ENCODE measurements at regions not wholly inside any gene's neighbourhood (a gene's known extent, or its start where the extent isn't known, plus 50 kb on each side); places are given as distances from the start of the nearest gene placed in this dataset.

DNA sequence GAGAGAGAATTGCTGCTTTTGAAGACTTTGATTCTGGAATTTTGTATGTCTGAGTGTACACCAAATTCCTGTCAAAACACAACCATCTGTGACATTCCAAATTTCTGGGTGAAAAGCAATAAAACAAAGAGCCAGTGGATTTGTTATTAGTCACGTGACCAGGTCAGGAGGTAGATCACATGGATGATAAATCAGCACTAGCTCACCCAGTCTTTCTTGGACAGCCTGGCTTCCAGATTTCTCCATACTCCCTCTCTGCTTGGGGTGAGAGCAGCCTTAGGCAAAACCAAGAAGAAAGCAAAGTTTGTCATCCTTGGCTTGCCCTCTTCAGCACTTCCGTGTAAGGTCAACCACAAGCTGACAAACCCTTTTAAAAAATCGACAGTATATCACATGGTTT lies 194.2 kb downstream of the CLCN4 start:
- WGBS, result 50% methylated on average over 3 of the region's 3 CpGs
- H3K36me3 ChIP-seq, result no peaks in the 10 kb centered on the region
- no peaks in the 10 kb centered on the region for H3K4me1 ChIP-seq (replicated peaks)
- no peak for DNase-seq (ENCODE audit: low spot score)
- no peak overlapping the region for H3K27ac ChIP-seq
- no peaks in the 10 kb centered on the region for H3K27me3 ChIP-seq (replicated peaks; ENCODE audit: insufficient read depth)
- H3K4me3 ChIP-seq, result no peak overlapping the region
- H3K9me3 ChIP-seq, result no peaks in the 10 kb centered on the region
- TF ChIP-seq POLR2A (IDR thresholded peaks at IDR 0.05), result no peak
- TF ChIP-seq CTCF (IDR thresholded peaks at IDR 0.05), result no peak
- TF ChIP-seq POLR2AphosphoS5 (IDR thresholded peaks at IDR 0.05), result no peak
- intact Hi-C loops (cut with DNase I), result no loop called here

GRCh38 chrX:10352536-10352935 lies 195.8 kb downstream of the CLCN4 start:
- Histone ChIP-seq H3K27me3 (replicated peaks; ENCODE audit: insufficient read depth) (no peaks in the 10 kb centered on the region), H3K9me3 (no peaks in the 10 kb centered on the region), H3K36me3 (no peaks in the 10 kb centered on the region), H3K27ac (no peak overlapping the region), H3K4me1 (replicated peaks) (no peaks in the 10 kb centered on the region), H3K4me3 (no peak overlapping the region)
- 87% methylated on average over 1 of the region's 1 CpG for whole genome bisulfite sequencing
- no peak for DNase-seq (ENCODE audit: low spot score)
- intact Hi-C loops (cut with DNase I), result no loop called here
- TF ChIP-seq POLR2AphosphoS5 (IDR thresholded peaks at IDR 0.05), result no peak
- TF ChIP-seq CTCF (IDR thresholded peaks at IDR 0.05), result no peak
- TF ChIP-seq POLR2A (IDR thresholded peaks at IDR 0.05), result no peak

DNA sequence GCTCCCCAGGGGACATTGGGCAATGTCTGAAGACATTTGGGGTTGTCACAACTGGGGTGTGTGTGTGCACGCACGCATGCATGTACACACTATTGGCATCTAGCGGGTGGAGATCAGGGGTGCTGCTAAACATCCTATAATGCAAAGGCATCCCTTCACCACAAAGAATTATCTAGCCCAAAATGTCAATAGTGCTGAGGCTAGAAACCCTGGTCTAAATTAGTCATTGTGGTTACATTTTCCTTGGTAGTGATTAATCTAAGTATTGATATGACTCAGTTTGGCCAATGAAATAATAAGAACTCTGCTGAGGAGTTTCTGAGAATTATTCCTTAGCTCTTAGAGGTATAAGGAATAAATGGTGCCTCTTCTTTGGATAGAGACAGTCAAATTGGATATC lies 200.2 kb downstream of the CLCN4 start:
- H3K27ac ChIP-seq, result no peak overlapping the region
- H3K4me3 ChIP-seq, result no peak overlapping the region
- TF ChIP-seq CTCF (IDR thresholded peaks at IDR 0.05) (no peak), POLR2AphosphoS5 (IDR thresholded peaks at IDR 0.05) (no peak), POLR2A (IDR thresholded peaks at IDR 0.05) (no peak)
- no peaks in the 10 kb centered on the region for H3K27me3 ChIP-seq (replicated peaks; ENCODE audit: insufficient read depth)
- H3K36me3 ChIP-seq, result no peaks in the 10 kb centered on the region
- intact Hi-C loops (cut with DNase I), result no loop called here
- H3K9me3 ChIP-seq, result no peaks in the 10 kb centered on the region
- 95% methylated on average over 3 of the region's 3 CpGs for WGBS
- no peaks in the 10 kb centered on the region for H3K4me1 ChIP-seq (replicated peaks)
- DNase-seq (ENCODE audit: low spot score), result no peak

DNA sequence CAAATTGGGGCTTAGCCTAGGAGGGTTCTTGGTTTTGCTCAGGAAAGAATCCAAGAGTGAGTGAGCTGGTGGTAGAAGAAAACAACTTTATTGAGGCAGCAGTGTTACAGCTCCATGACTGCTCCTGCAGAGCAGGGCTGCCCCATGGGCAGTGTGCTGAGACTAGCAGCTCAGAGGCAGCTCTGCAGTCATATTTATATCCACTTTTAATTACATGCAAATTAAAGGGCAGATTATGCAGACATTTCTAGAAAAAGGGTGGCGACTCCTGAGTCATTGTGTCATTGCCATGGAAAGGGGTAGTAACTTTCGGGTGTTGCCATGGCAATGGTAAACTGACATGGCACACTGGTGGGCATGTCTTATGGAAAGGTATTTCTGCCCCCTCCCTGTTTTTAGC lies 202.2 kb downstream of the CLCN4 start:
- Histone ChIP-seq H3K4me1 (replicated peaks) (no peaks in the 10 kb centered on the region), H3K27me3 (replicated peaks; ENCODE audit: insufficient read depth) (no peaks in the 10 kb centered on the region), H3K36me3 (no peaks in the 10 kb centered on the region), H3K9me3 (no peaks in the 10 kb centered on the region), H3K4me3 (no peak overlapping the region), H3K27ac (no peak overlapping the region)
- TF ChIP-seq POLR2A (IDR thresholded peaks at IDR 0.05) (no peak), POLR2AphosphoS5 (IDR thresholded peaks at IDR 0.05) (no peak), CTCF (IDR thresholded peaks at IDR 0.05) (no peak)
- intact Hi-C loops (cut with DNase I), result no loop called here
- 100% methylated on average over 2 of the region's 2 CpGs for WGBS
- no peak for DNase-seq (ENCODE audit: low spot score)

GRCh38 chrX:10360116-10360515 lies 203.3 kb downstream of the CLCN4 start:
- Histone ChIP-seq H3K36me3 (no peaks in the 10 kb centered on the region), H3K9me3 (no peaks in the 10 kb centered on the region), H3K4me1 (replicated peaks) (no peaks in the 10 kb centered on the region), H3K4me3 (no peak overlapping the region), H3K27me3 (replicated peaks; ENCODE audit: insufficient read depth) (no peaks in the 10 kb centered on the region), H3K27ac (no peak overlapping the region)
- intact Hi-C loops (cut with DNase I), result no loop called here
- DNase-seq (ENCODE audit: low spot score), result no peak
- 14% methylated on average over 5 of the region's 5 CpGs for WGBS
- TF ChIP-seq POLR2A (IDR thresholded peaks at IDR 0.05) (no peak), CTCF (IDR thresholded peaks at IDR 0.05) (no peak), POLR2AphosphoS5 (IDR thresholded peaks at IDR 0.05) (no peak)

All from prostate gland (tissue), 2 donors.